GM12875 (cell line): ENCODE measurements at regions not wholly inside any gene's neighbourhood (a gene's known extent, or its start where the extent isn't known, plus 50 kb on each side); places are given as distances from the start of the nearest gene placed in this dataset.

Source experiments
- H3K4me3 ChIP-seq: one replicate; pipeline ENCODE4 v1.5.1; 2011; ENCODE audit warnings: low read depth, low read length, control low read depth
- CTCF ChIP-seq: IDR thresholded peaks from 2 replicates; pipeline ENCODE4 v1.5.1; 2011; ENCODE audit warnings: low read depth, mild to moderate bottlenecking, control low read depth, inconsistent platforms, low read length, moderate library complexity, borderline replicate concordance; ENCODE audit not compliant: insufficient read depth

- no peak for TF ChIP-seq CTCF
- H3K4me3 ChIP-seq: no peak overlapping the region
Observed at GRCh38 chr2:167871286-167871685, 376.1 kb downstream of the STK39 start.

GRCh38 chr2:167869200-167869599, 378.2 kb downstream of the STK39 start:
- TF ChIP-seq CTCF: no peak
- no peak overlapping the region for H3K4me3 ChIP-seq

GRCh38 chr2:167863377-167863776, 384.0 kb downstream of the STK39 start:
- TF ChIP-seq CTCF: no peak
- no peak overlapping the region for H3K4me3 ChIP-seq

- H3K4me3 ChIP-seq: no peak overlapping the region
- TF ChIP-seq CTCF: no peak
Observed at GRCh38 chr2:167862782-167863181, 384.6 kb downstream of the STK39 start.

DNA sequence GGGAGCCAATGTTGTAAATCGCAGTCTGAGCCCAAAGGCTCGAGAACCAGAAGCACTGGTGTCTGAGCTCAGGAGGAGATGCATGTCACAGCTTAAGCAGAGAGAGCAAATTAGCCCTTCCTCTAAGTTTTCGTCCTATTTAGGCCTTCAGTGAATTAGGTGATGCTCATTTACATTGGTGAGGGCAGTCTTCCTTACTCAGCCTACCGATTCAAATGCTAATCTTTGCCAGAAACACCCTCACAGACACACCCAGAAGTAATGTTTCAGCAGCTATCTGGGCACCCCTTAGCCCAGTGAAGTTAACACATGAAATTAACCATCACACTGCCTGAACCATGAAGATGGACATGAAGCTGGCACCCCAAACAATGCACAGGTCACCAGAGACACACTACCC, 385.1 kb downstream of the STK39 start:
- H3K4me3 ChIP-seq: no peak overlapping the region
- no peak for TF ChIP-seq CTCF

- no peak for TF ChIP-seq CTCF
- no peak overlapping the region for H3K4me3 ChIP-seq
Observed at GRCh38 chr2:167861574-167862193, 385.7 kb downstream of the STK39 start.

DNA sequence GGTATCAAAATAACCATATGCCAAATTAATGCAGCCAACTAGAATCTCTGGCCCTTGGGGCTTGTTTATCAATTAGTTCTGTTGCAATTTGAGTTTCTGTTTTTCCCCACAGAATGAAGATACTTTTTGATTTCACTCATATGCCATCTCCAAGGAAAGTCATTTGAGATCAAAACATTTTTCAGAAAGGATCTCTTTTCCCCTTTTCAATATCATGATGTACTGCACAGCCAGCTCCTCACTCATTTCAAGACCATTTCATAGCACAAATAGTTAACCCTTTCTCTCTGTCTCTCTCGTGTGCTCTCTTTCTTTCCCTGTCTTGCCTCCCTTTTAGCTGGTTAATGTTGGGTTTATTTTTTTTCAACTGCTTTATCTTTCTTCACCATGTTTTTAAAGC, 387.3 kb downstream of the STK39 start:
- TF ChIP-seq CTCF: no peak
- no peak overlapping the region for H3K4me3 ChIP-seq
